HG03457 (cell line): ENCODE measurements at regions not wholly inside any gene's neighbourhood (a gene's known extent, or its start where the extent isn't known, plus 50 kb on each side); places are given as distances from the start of the nearest gene placed in this dataset.

Source experiments
- ATAC-seq: cut with Tn5 transposase; IDR thresholded peaks from one replicate; pipeline ENCODE4 v1.9.1; 2021; ENCODE audit warnings: moderate number of reproducible peaks; ENCODE audit not compliant: unreplicated experiment

GRCh38 chr11:26278354-26278753 is 53.6 kb upstream of the ANO3 start:
- no peak for ATAC-seq
